HCT116 (cell line): ENCODE measurements at regions not wholly inside any gene's neighbourhood (a gene's known extent, or its start where the extent isn't known, plus 50 kb on each side); places are given as distances from the start of the nearest gene placed in this dataset.

ENCODE experiments used
- ATAC-seq: fragments of 200-7000 bp; cut with Tn5 transposase; 2 replicates; pipeline ENCODE4 v1.9.1; 2020; ENCODE audit warnings: mild to moderate bottlenecking, moderate library complexity
- BruUV-seq: library from RNA; stranded (reverse); fragments of 400-500 nt; replicated peaks from 2 replicates; lab custom pipeline; 2021; lab: Mats Ljungman, UMichigan
- CTCF ChIA-PET: fragments of 300-600 bp; sonication (Branson Sonifier 250); formaldehyde crosslinking; loops from one replicate; lab custom pipeline; 2021; ENCODE audit warnings: antibody characterized with exemption; lab: Charles Lee
- POLR2A ChIA-PET: fragments of 300-600, 350-600 bp; sonication (Branson Sonifier 250); formaldehyde crosslinking; loops from one replicate; lab custom pipeline; 2021; ENCODE audit warnings: antibody characterized with exemption; lab: Charles Lee
- RAD21 ChIA-PET, 2 experiments: fragments of 300-600 bp; sonication (Branson Sonifier 250); formaldehyde crosslinking; loops; one replicate each; lab custom pipeline; 2023; ENCODE audit warnings: low total read pairs in 2 of 2; ENCODE audit not compliant: uncharacterized antibody in 2 of 2, unreplicated experiment in 2 of 2, low non-redundant PET in 1 of 2; lab: Charles Lee
- DNase-seq: peaks from one replicate; pipeline ENCODE4 v3.0.0-alpha.2; 2010; ENCODE audit warnings: low read depth, low spot score
- H2AFZ ChIP-seq: fragments of 200-600 bp; shearing (Covaris generic), sonication (generic); 2 replicates; pipeline ENCODE4 v1.6.1; 2017; ENCODE audit warnings: low read depth, mixed run types, mixed read lengths, antibody characterized with exemption, low read length; ENCODE audit not compliant: poor library complexity, severe bottlenecking
- H3K27ac ChIP-seq: 2 replicates; pipeline ENCODE4 v1.5.1; 2012; ENCODE audit warnings: low read depth, low read length
- H3K27me3 ChIP-seq: fragments of 200-600 bp; sonication (generic); 2 replicates; pipeline ENCODE4 v1.6.1; 2016; ENCODE audit warnings: mixed run types, low read length, mixed read lengths; ENCODE audit not compliant: insufficient read depth
- H3K36me3 ChIP-seq, 2 experiments: fragments of 200-500 bp in 1 of 2; fragments of 200-600 bp in 1 of 2; sonication (Bioruptor generic) in 1 of 2; sonication (generic) in 1 of 2; 2 replicates each; pipeline versions ENCODE4 v1.5.1 to v1.6.1; 2014 to 2016; ENCODE audit warnings: low read length in 2 of 2, inconsistent platforms in 1 of 2, mixed read lengths in 1 of 2, mixed run types in 1 of 2; ENCODE audit not compliant: insufficient read depth in 2 of 2, control insufficient read depth in 1 of 2
- H3K4me1 ChIP-seq, 2 experiments: fragments of 200-600 bp in 1 of 2; sonication (generic) in 1 of 2; 2 replicates each; pipeline versions ENCODE4 v1.5.1 to v1.6.1; 2012 to 2017; ENCODE audit warnings: low read length in 2 of 2, inconsistent platforms in 1 of 2, mild to moderate bottlenecking in 1 of 2, mixed read lengths in 1 of 2, mixed run types in 1 of 2, moderate library complexity in 1 of 2; ENCODE audit not compliant: insufficient read depth in 2 of 2, control insufficient read depth in 1 of 2
- H3K4me2 ChIP-seq: fragments of 200-600 bp; sonication (generic); 2 replicates; pipeline ENCODE4 v1.6.1; 2017; ENCODE audit warnings: mixed run types, low read length, mixed read lengths
- H3K4me3 ChIP-seq, 2 experiments: fragments of 200-600 bp in 1 of 2; sonication (generic) in 1 of 2; replicated peaks in 1 of 2; 2 replicates each; pipeline ENCODE4 v1.5.1; 2011 to 2016; ENCODE audit warnings: low read length in 2 of 2, control low read depth in 1 of 2, low read depth in 1 of 2, mild to moderate bottlenecking in 1 of 2, mixed read lengths in 1 of 2, mixed run types in 1 of 2
- H3K79me2 ChIP-seq: fragments of 200-600 bp; sonication (generic); 2 replicates; pipeline ENCODE4 v1.6.1; 2017; ENCODE audit warnings: mild to moderate bottlenecking, mixed run types, low read length, moderate library complexity, mixed read lengths; ENCODE audit not compliant: insufficient read depth
- H3K9ac ChIP-seq: fragments of 200-600 bp; sonication (generic); 2 replicates; pipeline ENCODE4 v1.6.1; 2016; ENCODE audit warnings: low read length, mixed read lengths
- H3K9me2 ChIP-seq: fragments of 200-600 bp; sonication (generic), shearing (Covaris generic); 2 replicates; pipeline ENCODE4 v1.6.1; 2017; ENCODE audit warnings: mixed run types, mild to moderate bottlenecking, moderate library complexity; ENCODE audit not compliant: insufficient read depth
- H3K9me3 ChIP-seq, 2 experiments: fragments of 200-500 bp in 1 of 2; fragments of 200-600 bp in 1 of 2; sonication (Bioruptor generic) in 1 of 2; sonication (generic) in 1 of 2; 2 replicates each; pipeline ENCODE4 v1.6.1; 2014 to 2017; ENCODE audit warnings: low read length in 2 of 2, mixed read lengths in 2 of 2, inconsistent platforms in 1 of 2, low read depth in 1 of 2, mild to moderate bottlenecking in 1 of 2, mixed run types in 1 of 2, moderate library complexity in 1 of 2; ENCODE audit not compliant: control insufficient read depth in 1 of 2, insufficient read depth in 1 of 2
- H4K20me1 ChIP-seq: fragments of 200-600 bp; sonication (generic), shearing (Covaris generic); 2 replicates; pipeline ENCODE4 v1.6.1; 2017; ENCODE audit warnings: mixed run types, mild to moderate bottlenecking, moderate library complexity; ENCODE audit not compliant: insufficient read depth
- CTCF ChIP-seq, 3 experiments: fragments of 200-600 bp in 1 of 3; sonication (generic) in 1 of 3; IDR thresholded peaks in 2 of 3; conservative IDR thresholded peaks in 1 of 3; 2 replicates each; pipeline ENCODE4 v1.5.1; 2012 to 2017; ENCODE audit warnings: low read depth in 2 of 3, low read length in 2 of 3, antibody characterized with exemption in 1 of 3, borderline replicate concordance in 1 of 3, control low read depth in 1 of 3, mild to moderate bottlenecking in 1 of 3, mixed read lengths in 1 of 3, mixed run types in 1 of 3, moderate library complexity in 1 of 3; ENCODE audit not compliant: insufficient read depth in 1 of 3
- EZH2 ChIP-seq: fragments of 200-600 bp; sonication (generic); IDR thresholded peaks from 2 replicates; pipeline ENCODE4 v1.6.1; 2017; ENCODE audit warnings: antibody characterized with exemption, mixed run types
- EZH2phosphoT487 ChIP-seq: fragments of 200-600 bp; IDR thresholded peaks from 2 replicates; pipeline ENCODE4 v1.6.1; 2018; ENCODE audit warnings: antibody characterized with exemption, borderline replicate concordance
- FOSL1 ChIP-seq: IDR thresholded peaks from 2 replicates; pipeline ENCODE4 v1.6.1; 2012; ENCODE audit warnings: low read depth
- POLR2A ChIP-seq: IDR thresholded peaks from 2 replicates; pipeline ENCODE4 v1.7.0; 2011; ENCODE audit warnings: borderline replicate concordance; ENCODE audit not compliant: insufficient read depth, insufficient read length; ENCODE audit errors: extremely low read depth
- POLR2AphosphoS5 ChIP-seq: IDR thresholded peaks from 2 replicates; pipeline ENCODE4 v1.6.1; 2011; ENCODE audit warnings: mild to moderate bottlenecking, low read depth, low read length, moderate library complexity
- TCF7L2 ChIP-seq: IDR thresholded peaks from 2 replicates; pipeline ENCODE4 v1.7.0; 2011; ENCODE audit warnings: borderline replicate concordance, inconsistent platforms; ENCODE audit not compliant: insufficient read depth, insufficient read length; ENCODE audit errors: extremely low read depth
- YY1 ChIP-seq: IDR thresholded peaks from 2 replicates; pipeline ENCODE4 v1.6.1; 2011; ENCODE audit warnings: low read length, low read depth, moderate library complexity, mild to moderate bottlenecking; ENCODE audit not compliant: insufficient replicate concordance; ENCODE audit errors: extremely low read depth
- ZNF274 ChIP-seq: fragments of 200-500 bp; sonication (Bioruptor generic); IDR thresholded peaks from 2 replicates; pipeline ENCODE4 v1.6.1; 2014; ENCODE audit warnings: mild to moderate bottlenecking, low read depth, low read length, inconsistent platforms
- intact Hi-C: fragments of 100-400 bp; cut with micrococcal nuclease; formaldehyde crosslinking; loops from 2 replicates; pipeline ENCODE4 v1.10.0; 2022
- TF ChIP-seq, protein P1 (sequence below): IDR thresholded peaks from 2 replicates; pipeline ENCODE4 v1.6.1; 2012
- TF ChIP-seq, protein P2 (sequence below): IDR thresholded peaks from 2 replicates; pipeline ENCODE4 v1.6.1; 2011; ENCODE audit warnings: mild to moderate bottlenecking, low read length, moderate library complexity; ENCODE audit not compliant: insufficient replicate concordance; ENCODE audit errors: extremely low read depth

- ChIA-PET POLR2A (no interaction called here), RAD21 (no interaction called here), CTCF (no interaction called here)
- no peak overlapping the region for H3K4me3 ChIP-seq
- no peak overlapping the region for H3K27ac ChIP-seq
- no peak overlapping the region for H3K4me2 ChIP-seq
- no peaks in the 10 kb centered on the region for H3K36me3 ChIP-seq
- H2AFZ ChIP-seq: no peak overlapping the region
- BruUV-seq: no TSS peak
- ATAC-seq (no peak), DNase-seq (no peak)
- H3K79me2 ChIP-seq: no peaks in the 10 kb centered on the region
- no peaks in the 10 kb centered on the region for H3K9me2 ChIP-seq
- TF ChIP-seq ZNF274: no peak
- no peak for TF ChIP-seq YY1
- no peaks in the 10 kb centered on the region for H3K27me3 ChIP-seq
- no peaks in the 10 kb centered on the region for H4K20me1 ChIP-seq
- H3K4me1 ChIP-seq: no peaks in the 10 kb centered on the region
- H3K9ac ChIP-seq: no peak overlapping the region
- intact Hi-C loops: no loop called here
- peaks cover 0 to 8% of the 10 kb centered on the region in 2 experiments; a peak in 1 of 4 replicates for H3K9me3 ChIP-seq
These were observed 110.5 kb upstream of the RAI14 start for GRCh38 chr5:34545626-34546025.

- Histone ChIP-seq H3K4me1 (no peaks in the 10 kb centered on the region), H4K20me1 (no peaks in the 10 kb centered on the region), H3K9me3 (peaks cover 0 to 8% of the 10 kb centered on the region in 2 experiments; a peak in 1 of 4 replicates), H2AFZ (no peak overlapping the region), H3K79me2 (no peaks in the 10 kb centered on the region), H3K27me3 (no peaks in the 10 kb centered on the region), H3K9me2 (no peaks in the 10 kb centered on the region), H3K27ac (no peak overlapping the region), H3K4me3 (no peak overlapping the region), H3K9ac (no peak overlapping the region), H3K4me2 (no peak overlapping the region), H3K36me3 (no peaks in the 10 kb centered on the region)
- CTCF ChIA-PET: no interaction called here
- BruUV-seq: no TSS peak
- RAD21 ChIA-PET: no interaction called here
- POLR2A ChIA-PET: no interaction called here
- intact Hi-C loops: no loop called here
- no peak for DNase-seq
- no peak for ATAC-seq
- TF ChIP-seq TCF7L2 (no peak), EZH2phosphoT487 (no peak), EZH2 (no peak), POLR2AphosphoS5 (no peak), CTCF (IDR thresholded peaks at IDR 0.05 in 2 of 3, conservative IDR thresholded peaks at IDR 0.05 in 1 of 3; ENCODE audit: borderline replicate concordance in 1 of 3, insufficient read depth in 1 of 3, low read depth in 2 of 3, low read length in 2 of 3) (no peak), POLR2A (no peak), YY1 (no peak), FOSL1 (no peak)
- TF ChIP-seq, protein P1, sequence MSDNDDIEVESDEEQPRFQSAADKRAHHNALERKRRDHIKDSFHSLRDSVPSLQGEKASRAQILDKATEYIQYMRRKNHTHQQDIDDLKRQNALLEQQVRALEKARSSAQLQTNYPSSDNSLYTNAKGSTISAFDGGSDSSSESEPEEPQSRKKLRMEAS: no peak
- TF ChIP-seq, protein P2, sequence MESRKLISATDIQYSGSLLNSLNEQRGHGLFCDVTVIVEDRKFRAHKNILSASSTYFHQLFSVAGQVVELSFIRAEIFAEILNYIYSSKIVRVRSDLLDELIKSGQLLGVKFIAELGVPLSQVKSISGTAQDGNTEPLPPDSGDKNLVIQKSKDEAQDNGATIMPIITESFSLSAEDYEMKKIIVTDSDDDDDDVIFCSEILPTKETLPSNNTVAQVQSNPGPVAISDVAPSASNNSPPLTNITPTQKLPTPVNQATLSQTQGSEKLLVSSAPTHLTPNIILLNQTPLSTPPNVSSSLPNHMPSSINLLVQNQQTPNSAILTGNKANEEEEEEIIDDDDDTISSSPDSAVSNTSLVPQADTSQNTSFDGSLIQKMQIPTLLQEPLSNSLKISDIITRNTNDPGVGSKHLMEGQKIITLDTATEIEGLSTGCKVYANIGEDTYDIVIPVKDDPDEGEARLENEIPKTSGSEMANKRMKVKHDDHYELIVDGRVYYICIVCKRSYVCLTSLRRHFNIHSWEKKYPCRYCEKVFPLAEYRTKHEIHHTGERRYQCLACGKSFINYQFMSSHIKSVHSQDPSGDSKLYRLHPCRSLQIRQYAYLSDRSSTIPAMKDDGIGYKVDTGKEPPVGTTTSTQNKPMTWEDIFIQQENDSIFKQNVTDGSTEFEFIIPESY: no peak
These were observed 108.6 kb upstream of the RAI14 start for GRCh38 chr5:34547300-34548085.
